GM21447 (cell line): ENCODE measurements at regions not wholly inside any gene's neighbourhood (a gene's known extent, or its start where the extent isn't known, plus 50 kb on each side); places are given as distances from the start of the nearest gene placed in this dataset.

Source experiments
- ATAC-seq: cut with Tn5 transposase; IDR thresholded peaks from one replicate; pipeline ENCODE4 v1.9.1; 2021; ENCODE audit not compliant: unreplicated experiment

DNA sequence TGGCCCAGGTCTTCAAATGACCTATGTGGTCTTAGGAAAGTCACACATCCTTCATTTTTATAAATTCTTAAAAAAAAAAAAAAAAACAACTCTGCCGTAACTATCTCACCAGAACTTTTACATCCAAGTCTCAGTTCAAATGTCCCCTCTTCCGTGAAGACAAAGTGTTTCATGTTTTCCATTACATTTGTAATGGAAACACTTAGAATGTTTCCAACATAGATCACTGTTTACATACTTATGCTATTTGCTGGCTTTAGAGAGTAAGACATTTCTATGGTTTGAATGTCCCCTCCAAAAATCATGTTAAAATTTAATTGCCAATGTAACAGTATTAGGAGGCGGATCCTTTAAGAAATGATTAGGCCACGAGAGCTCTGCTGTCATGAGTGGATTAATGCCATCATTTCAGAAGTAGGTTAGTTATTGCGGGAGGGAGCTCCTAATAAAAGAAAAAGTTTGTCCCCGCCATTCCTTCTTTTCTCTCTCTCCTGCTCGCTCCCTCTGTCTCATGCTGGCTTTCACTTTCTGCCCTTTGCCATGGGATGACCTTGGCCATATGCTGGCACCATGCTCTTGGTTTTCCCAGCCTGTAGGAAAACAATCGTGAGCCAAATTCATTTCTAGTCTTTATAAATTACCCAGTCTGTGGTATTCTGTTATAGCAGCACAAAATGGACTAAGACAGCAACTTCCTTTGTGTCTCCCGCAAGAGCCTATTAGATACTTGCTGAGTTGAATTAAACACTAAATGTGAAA, 887.8 kb upstream of the SOX9 start:
- ATAC-seq: no peak

DNA sequence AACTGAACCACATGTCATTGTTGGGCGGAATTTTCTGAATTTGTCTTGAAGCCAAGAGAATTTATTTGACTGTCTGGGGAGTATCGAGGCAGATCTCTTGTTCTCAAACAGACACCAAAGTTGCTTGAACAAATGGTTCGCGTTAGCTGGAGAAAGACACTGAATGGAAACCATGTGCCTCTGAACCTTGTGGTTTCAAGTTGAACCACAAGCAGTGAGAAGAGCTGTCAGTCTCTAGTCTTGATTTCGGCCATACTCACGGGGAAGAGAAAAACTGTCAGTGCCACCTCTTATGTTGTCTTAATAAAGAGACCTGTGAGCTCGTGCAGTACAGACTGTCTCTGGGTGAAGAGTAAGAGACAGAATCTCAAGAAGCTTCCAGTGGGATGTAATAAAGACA, 886.5 kb upstream of the SOX9 start:
- no peak for ATAC-seq

GRCh38 chr17:71237903-71238538, 882.8 kb upstream of the SOX9 start:
- ATAC-seq: no peak

GRCh38 chr17:71247441-71248015, 873.3 kb upstream of the SOX9 start:
- ATAC-seq: no peak

GRCh38 chr17:71251276-71251675, 869.5 kb upstream of the SOX9 start:
- ATAC-seq: no peak

GRCh38 chr17:71251951-71252350, 868.9 kb upstream of the SOX9 start:
- no peak for ATAC-seq

DNA sequence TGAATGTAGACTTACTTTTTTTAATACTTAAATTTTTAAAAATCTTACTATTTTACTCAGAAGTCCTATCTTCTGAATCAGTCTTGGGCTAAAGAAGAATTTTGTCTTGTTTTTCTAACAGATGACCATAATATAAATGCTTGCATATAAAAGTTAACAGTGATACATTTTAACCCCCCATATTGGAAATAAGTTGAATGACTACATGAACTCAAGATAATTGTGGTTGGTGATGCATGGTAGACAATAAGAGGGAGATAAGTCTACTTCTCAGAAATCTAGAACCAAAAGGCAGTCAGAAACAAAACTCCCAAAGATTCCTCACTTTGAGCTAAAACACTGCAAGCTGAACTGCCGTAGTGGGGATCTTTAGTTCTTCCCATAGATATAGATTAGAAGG, 868.4 kb upstream of the SOX9 start:
- no peak for ATAC-seq

- ATAC-seq: no peak
These were observed 863.7 kb upstream of the SOX9 start for GRCh38 chr17:71257096-71257495.

DNA sequence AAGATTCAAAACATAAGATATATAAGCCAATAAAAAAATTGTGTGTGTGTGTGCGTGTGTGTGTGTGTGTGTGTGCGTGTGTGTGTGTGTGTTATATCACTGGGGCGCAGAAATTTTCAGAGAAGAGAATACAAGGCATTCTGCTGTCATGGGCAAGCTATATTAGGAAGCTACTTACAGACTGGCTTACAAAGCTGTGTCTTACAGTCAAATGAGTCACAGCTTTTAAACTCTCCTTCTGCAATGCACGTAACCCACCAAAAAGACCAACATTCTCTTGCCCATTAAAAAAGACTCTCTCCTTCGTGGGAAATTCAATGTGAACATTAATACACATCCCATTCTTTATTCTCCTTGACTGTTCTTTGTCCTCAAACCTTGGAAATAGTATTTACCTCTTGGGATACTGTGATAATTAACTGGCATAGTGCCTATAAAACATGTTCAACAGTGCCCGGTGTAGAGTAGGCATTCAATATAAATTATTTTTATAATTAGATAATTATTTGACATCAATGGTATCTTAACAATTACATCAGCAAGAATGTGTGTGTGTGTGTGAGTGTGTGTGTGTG, 860.4 kb upstream of the SOX9 start:
- no peak for ATAC-seq

GRCh38 chr17:71262586-71262985, 858.2 kb upstream of the SOX9 start:
- no peak for ATAC-seq

DNA sequence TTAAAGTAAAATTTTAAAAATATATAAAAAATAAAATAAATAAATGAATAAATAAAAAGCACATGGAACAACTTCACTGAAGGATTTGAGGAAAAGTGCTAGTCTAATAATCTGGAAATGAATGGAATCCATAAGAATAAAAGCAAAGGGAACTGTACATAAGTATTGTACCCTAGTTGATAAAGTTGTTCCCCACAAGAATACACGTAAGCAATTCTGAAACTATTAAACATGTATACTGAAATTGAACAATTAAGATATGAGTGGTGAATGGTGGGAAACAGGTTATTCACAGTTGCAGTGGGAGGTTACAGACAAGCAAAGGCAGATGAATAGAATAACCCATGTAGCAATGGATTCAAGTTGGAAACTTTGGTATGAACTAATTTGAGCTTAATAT, 853.2 kb upstream of the SOX9 start:
- no peak for ATAC-seq

DNA sequence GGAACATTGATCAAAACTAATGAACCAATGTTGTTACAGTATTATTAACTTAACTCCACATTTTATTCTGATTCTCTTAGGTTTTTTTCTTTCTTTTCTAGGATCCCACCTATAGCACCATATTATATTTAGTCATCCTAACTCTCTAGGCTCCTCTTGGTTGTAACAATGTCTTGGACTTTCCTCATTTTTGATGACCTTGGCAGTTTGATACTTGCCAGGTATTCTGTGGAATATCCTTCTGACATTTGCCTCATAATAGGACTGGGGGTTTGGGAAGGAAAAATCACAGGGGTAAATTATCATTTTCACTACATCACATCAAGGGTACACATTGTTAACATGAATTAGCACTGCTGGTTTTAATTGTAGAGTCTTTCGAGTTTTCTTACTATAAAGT, 851.6 kb upstream of the SOX9 start:
- ATAC-seq: no peak

- no peak for ATAC-seq
These were observed 847.4 kb upstream of the SOX9 start for GRCh38 chr17:71273441-71273840.

- ATAC-seq: no peak
These were observed 844.7 kb upstream of the SOX9 start for GRCh38 chr17:71276079-71276478.

GRCh38 chr17:71283486-71283885, 837.3 kb upstream of the SOX9 start:
- no peak for ATAC-seq

- no peak for ATAC-seq
These were observed 836.6 kb upstream of the SOX9 start for GRCh38 chr17:71284032-71284755.

DNA sequence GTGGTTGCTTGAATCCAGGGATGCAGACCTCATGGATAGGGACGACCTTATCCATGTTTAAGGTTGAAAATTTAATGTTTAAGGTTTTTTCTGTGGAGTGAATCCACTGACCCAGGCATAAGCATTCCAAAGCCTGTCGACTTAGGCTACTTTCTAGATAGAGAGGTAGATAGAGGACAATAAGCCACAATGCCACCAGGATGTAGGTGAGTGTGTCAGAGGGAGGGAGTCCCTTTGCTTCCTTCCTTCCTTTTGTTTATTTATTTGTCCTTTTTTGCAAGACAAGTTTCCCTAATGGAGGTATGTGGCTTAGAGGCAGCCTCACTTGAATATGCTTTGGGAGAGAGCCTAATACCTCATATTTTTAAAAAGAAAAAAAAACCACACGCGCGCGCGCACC, 834.2 kb upstream of the SOX9 start:
- no peak for ATAC-seq

GRCh38 chr17:71287071-71287823, 833.6 kb upstream of the SOX9 start:
- no peak for ATAC-seq

GRCh38 chr17:71292006-71292405, 828.8 kb upstream of the SOX9 start:
- no peak for ATAC-seq

DNA sequence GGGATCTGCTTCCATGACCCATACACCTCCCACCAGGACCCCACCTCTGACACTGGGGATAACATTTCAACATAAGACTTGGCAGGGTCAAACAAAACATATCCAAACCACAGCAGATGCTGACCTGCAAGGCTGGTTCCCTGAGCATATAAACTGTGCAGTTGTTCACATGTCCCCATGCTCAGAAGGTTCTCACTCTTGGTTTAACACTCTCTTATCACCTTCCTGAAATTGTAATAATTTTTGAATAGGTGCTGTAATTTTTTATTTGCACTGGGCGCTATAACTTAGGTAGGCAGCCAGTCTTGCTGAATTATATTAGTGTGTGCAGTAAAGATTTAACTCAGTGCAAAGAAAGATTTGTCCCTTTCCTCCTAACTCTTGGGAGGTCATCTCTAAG, 824.8 kb upstream of the SOX9 start:
- ATAC-seq: no peak

DNA sequence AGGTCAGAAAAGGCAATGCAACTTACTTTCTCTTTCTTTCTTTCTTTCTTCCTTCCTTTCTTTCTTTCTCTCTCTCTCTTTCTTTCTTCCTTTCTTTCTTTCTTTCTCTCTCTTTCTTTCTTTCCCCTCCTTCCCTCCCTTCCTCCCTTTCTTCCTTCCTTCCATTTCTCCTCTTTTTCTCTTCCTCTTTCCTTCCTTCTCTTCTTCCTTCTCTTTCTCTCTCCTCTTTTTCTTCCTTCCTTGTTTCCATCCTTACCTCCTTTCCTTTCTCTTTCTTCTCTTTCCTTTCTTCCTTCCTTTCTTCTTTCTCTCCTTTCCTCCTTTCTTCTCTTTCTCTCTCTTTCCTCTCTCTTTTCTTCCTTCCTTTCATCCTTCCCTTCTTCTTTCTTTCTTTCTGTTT, 819.8 kb upstream of the SOX9 start:
- ATAC-seq: no peak
